Epithelial cell of prostate (primary cell): ENCODE measurements at regions not wholly inside any gene's neighbourhood (a gene's known extent, or its start where the extent isn't known, plus 50 kb on each side); places are given as distances from the start of the nearest gene placed in this dataset.

Source experiments
- DNase-seq: peaks from one replicate; pipeline ENCODE4 v3.0.0-alpha.2; 2011; ENCODE audit warnings: low read depth, low spot score
- H3K27ac ChIP-seq: fragments of 450-650 bp; 2 replicates; pipeline ENCODE4 v1.5.1; 2017; ENCODE audit warnings: mild to moderate bottlenecking

- H3K27ac ChIP-seq: no peak overlapping the region
- no peak for DNase-seq
Observed at GRCh38 chr2:59957504-59957903, 596.0 kb downstream of the BCL11A start.

GRCh38 chr2:59956981-59957380 lies 596.5 kb downstream of the BCL11A start:
- no peak overlapping the region for H3K27ac ChIP-seq
- DNase-seq: no peak

GRCh38 chr2:59947917-59948541 lies 605.4 kb downstream of the BCL11A start:
- no peak for DNase-seq
- no peak overlapping the region for H3K27ac ChIP-seq

- H3K27ac ChIP-seq: no peak overlapping the region
- DNase-seq: no peak
Observed at GRCh38 chr2:59947209-59947608, 606.2 kb downstream of the BCL11A start.

GRCh38 chr2:59939236-59939635 lies 614.2 kb downstream of the BCL11A start:
- no peak for DNase-seq
- no peak overlapping the region for H3K27ac ChIP-seq

- no peak overlapping the region for H3K27ac ChIP-seq
- no peak for DNase-seq
Observed at GRCh38 chr2:59938181-59938580, 615.3 kb downstream of the BCL11A start.

- DNase-seq: no peak
- no peak overlapping the region for H3K27ac ChIP-seq
Observed at GRCh38 chr2:59936048-59936447, 617.4 kb downstream of the BCL11A start.

- no peak overlapping the region for H3K27ac ChIP-seq
- no peak for DNase-seq
Observed at GRCh38 chr2:59935005-59935404, 618.4 kb downstream of the BCL11A start.

GRCh38 chr2:59933948-59934347 lies 619.5 kb downstream of the BCL11A start:
- H3K27ac ChIP-seq: no peak overlapping the region
- no peak for DNase-seq

- H3K27ac ChIP-seq: no peak overlapping the region
- no peak for DNase-seq
Observed at GRCh38 chr2:59932341-59932740, 621.1 kb downstream of the BCL11A start.

- no peak for DNase-seq
- no peak overlapping the region for H3K27ac ChIP-seq
Observed at GRCh38 chr2:59930430-59930829, 623.0 kb downstream of the BCL11A start.

GRCh38 chr2:59926731-59927130 lies 626.7 kb downstream of the BCL11A start:
- no peak overlapping the region for H3K27ac ChIP-seq
- DNase-seq: no peak

GRCh38 chr2:59925321-59925720 lies 628.1 kb downstream of the BCL11A start:
- DNase-seq: no peak
- H3K27ac ChIP-seq: no peak overlapping the region

GRCh38 chr2:59924346-59924745 lies 629.1 kb downstream of the BCL11A start:
- H3K27ac ChIP-seq: no peak overlapping the region
- DNase-seq: no peak

- DNase-seq: no peak
Observed at GRCh38 chr2:59922450-59922849, 631.0 kb downstream of the BCL11A start.

GRCh38 chr2:59921743-59922142 lies 631.7 kb downstream of the BCL11A start:
- H3K27ac ChIP-seq: no peak overlapping the region
- no peak for DNase-seq

More at GRCh38 chr2:59922450-59922849, 631.0 kb downstream of the BCL11A start:
- no peak overlapping the region for H3K27ac ChIP-seq

- DNase-seq: no peak
- H3K27ac ChIP-seq: no peak overlapping the region
Observed at GRCh38 chr2:59920961-59921360, 632.5 kb downstream of the BCL11A start.

GRCh38 chr2:59920307-59920706 lies 633.1 kb downstream of the BCL11A start:
- H3K27ac ChIP-seq: no peak overlapping the region
- DNase-seq: no peak

GRCh38 chr2:59919579-59919978 lies 633.9 kb downstream of the BCL11A start:
- no peak for DNase-seq
- H3K27ac ChIP-seq: no peak overlapping the region

- DNase-seq: no peak
- H3K27ac ChIP-seq: no peak overlapping the region
Observed at GRCh38 chr2:59912042-59912441, 641.4 kb downstream of the BCL11A start.

- H3K27ac ChIP-seq: no peak overlapping the region
Observed at GRCh38 chr2:59910166-59910565, 643.3 kb downstream of the BCL11A start.

GRCh38 chr2:59909147-59909546 lies 644.3 kb downstream of the BCL11A start:
- no peak overlapping the region for H3K27ac ChIP-seq
- DNase-seq: no peak

More at GRCh38 chr2:59910166-59910565, 643.3 kb downstream of the BCL11A start:
- no peak for DNase-seq

GRCh38 chr2:59905731-59906130 lies 647.7 kb downstream of the BCL11A start:
- no peak overlapping the region for H3K27ac ChIP-seq
- DNase-seq: no peak
